ENCODE measurements at regions not wholly inside any gene's neighbourhood (a gene's known extent, or its start where the extent isn't known, plus 50 kb on each side); places are given as distances from the start of the nearest gene placed in this dataset.

- DNase-seq (no peak), ATAC-seq (ENCODE audit: low read depth) (peak; percentile 68)
- POLR2A ChIA-PET = interaction anchor here (0.6 to 1.6 kb wide), 7 partner anchors 11 to 424 kb away, joined by 3 to 8 read pairs (median 4); no protein-coding TSS in a partner anchor
- H3K4me3 Mint-ChIP-seq = peak overlapping the region; percentile 57
- CTCF ChIA-PET = interaction anchor here (1.3 to 1.4 kb wide), 2 partner anchors 16 to 21 kb away, joined by 3 to 4 read pairs; no protein-coding TSS in a partner anchor
- peaks cover 10% of the 10 kb centered on the region for H3K9me3 Mint-ChIP-seq
- TF ChIP-seq, protein P1, sequence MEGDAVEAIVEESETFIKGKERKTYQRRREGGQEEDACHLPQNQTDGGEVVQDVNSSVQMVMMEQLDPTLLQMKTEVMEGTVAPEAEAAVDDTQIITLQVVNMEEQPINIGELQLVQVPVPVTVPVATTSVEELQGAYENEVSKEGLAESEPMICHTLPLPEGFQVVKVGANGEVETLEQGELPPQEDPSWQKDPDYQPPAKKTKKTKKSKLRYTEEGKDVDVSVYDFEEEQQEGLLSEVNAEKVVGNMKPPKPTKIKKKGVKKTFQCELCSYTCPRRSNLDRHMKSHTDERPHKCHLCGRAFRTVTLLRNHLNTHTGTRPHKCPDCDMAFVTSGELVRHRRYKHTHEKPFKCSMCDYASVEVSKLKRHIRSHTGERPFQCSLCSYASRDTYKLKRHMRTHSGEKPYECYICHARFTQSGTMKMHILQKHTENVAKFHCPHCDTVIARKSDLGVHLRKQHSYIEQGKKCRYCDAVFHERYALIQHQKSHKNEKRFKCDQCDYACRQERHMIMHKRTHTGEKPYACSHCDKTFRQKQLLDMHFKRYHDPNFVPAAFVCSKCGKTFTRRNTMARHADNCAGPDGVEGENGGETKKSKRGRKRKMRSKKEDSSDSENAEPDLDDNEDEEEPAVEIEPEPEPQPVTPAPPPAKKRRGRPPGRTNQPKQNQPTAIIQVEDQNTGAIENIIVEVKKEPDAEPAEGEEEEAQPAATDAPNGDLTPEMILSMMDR (IDR thresholded peaks at IDR 0.05) = no peak
- peaks cover 71% of the 10 kb centered on the region for H3K36me3 Mint-ChIP-seq (ENCODE audit: low read depth)
- peak overlapping the region; percentile 75 for H3K27ac Mint-ChIP-seq
- peaks cover 55% of the 10 kb centered on the region for H3K4me1 Mint-ChIP-seq
- intact Hi-C loops (cut with micrococcal nuclease) = loop anchor here (1.0 to 2.0 kb wide), 7 partner anchors 11 to 297 kb away; no protein-coding TSS in a partner anchor
- no peaks in the 10 kb centered on the region for H3K27me3 Mint-ChIP-seq
Measured at GRCh38 chr12:124477107-124477915, 90.1 kb downstream of the NCOR2 start.

- ChIA-PET CTCF (no interaction called here), POLR2A (interaction anchor here (0.7 to 0.8 kb wide), 2 partner anchors 22 to 90 kb away, joined by 3 to 13 read pairs; no protein-coding TSS in a partner anchor)
- H3K27ac Mint-ChIP-seq = no peak overlapping the region
- H3K36me3 Mint-ChIP-seq (ENCODE audit: low read depth) = peaks cover 74% of the 10 kb centered on the region
- peaks cover 10% of the 10 kb centered on the region for H3K9me3 Mint-ChIP-seq
- DNase-seq (no peak), ATAC-seq (ENCODE audit: low read depth) (no peak)
- TF ChIP-seq, protein P1 (IDR thresholded peaks at IDR 0.05) = no peak
- no peaks in the 10 kb centered on the region for H3K27me3 Mint-ChIP-seq
- no peak overlapping the region for H3K4me3 Mint-ChIP-seq
- intact Hi-C loops (cut with micrococcal nuclease) = loop anchor here (2.0 kb wide), 1 partner anchor 75 kb away; no protein-coding TSS in a partner anchor
- peaks cover 46% of the 10 kb centered on the region for H3K4me1 Mint-ChIP-seq
Measured at GRCh38 chr12:124476011-124476400, 91.4 kb downstream of the NCOR2 start.

GRCh38 chr12:124475295-124476010 is 92.0 kb downstream of the NCOR2 start:
- Mint-ChIP-seq H3K4me3 (no peak overlapping the region), H3K27ac (no peak overlapping the region), H3K36me3 (ENCODE audit: low read depth) (peaks cover 77% of the 10 kb centered on the region), H3K27me3 (no peaks in the 10 kb centered on the region), H3K4me1 (peaks cover 42% of the 10 kb centered on the region), H3K9me3 (peaks cover 10% of the 10 kb centered on the region)
- TF ChIP-seq, protein P1 (IDR thresholded peaks at IDR 0.05) = no peak
- ATAC-seq (ENCODE audit: low read depth) (no peak), DNase-seq (no peak)
- POLR2A ChIA-PET = no interaction called here
- CTCF ChIA-PET = no interaction called here
- intact Hi-C loops (cut with micrococcal nuclease) = loop anchor here (2.0 kb wide), 1 partner anchor 75 kb away; no protein-coding TSS in a partner anchor

DNA sequence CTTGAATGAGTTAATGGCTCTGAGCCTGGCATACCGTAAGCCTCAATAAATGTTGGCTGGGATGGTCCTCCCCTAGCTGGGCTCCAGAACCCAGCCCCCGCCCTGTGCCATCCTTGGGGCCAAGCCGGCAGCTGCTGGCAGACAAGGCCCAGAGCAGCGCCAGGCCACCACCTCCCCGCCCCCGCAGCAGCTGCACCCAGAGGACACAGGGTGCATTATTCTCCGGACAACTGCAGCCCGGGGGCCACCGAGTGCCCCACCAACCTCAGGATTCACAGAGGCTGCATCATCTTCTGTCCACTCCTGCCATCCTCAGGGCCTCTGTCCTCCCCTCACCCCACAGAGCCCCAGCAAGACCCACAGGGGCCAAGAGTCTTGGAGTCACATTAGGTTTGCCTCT is 92.7 kb downstream of the NCOR2 start:
- Mint-ChIP-seq H3K4me1 (peaks cover 41% of the 10 kb centered on the region), H3K27ac (no peak overlapping the region), H3K9me3 (peaks cover 10% of the 10 kb centered on the region), H3K36me3 (ENCODE audit: low read depth) (peaks cover 81% of the 10 kb centered on the region), H3K27me3 (no peaks in the 10 kb centered on the region), H3K4me3 (no peak overlapping the region)
- TF ChIP-seq, protein P1 (IDR thresholded peaks at IDR 0.05) = no peak
- POLR2A ChIA-PET = interaction anchor here (0.6 kb wide), 1 partner anchor 124 kb away, joined by 4 read pairs; no protein-coding TSS in a partner anchor
- DNase-seq (no peak), ATAC-seq (ENCODE audit: low read depth) (no peak)
- intact Hi-C loops (cut with micrococcal nuclease) = no loop called here
- CTCF ChIA-PET = no interaction called here

Measured in activated B cell treated with CpG ODN at 0.5 μM for 24 hours (primary cell).